NT2/D1 (cell line): ENCODE measurements at regions not wholly inside any gene's neighbourhood (a gene's known extent, or its start where the extent isn't known, plus 50 kb on each side); places are given as distances from the start of the nearest gene placed in this dataset.

ENCODE experiments used
- YY1 ChIP-seq: IDR thresholded peaks from 2 replicates; pipeline ENCODE4 v1.6.1; 2011; ENCODE audit not compliant: insufficient read length, insufficient read depth
- ZNF274 ChIP-seq: IDR thresholded peaks from 2 replicates; pipeline ENCODE4 v1.6.1; 2011; ENCODE audit warnings: mild to moderate bottlenecking, low read depth, low read length

GRCh38 chr4:45502471-45502870 lies 621.4 kb downstream of the GABRG1 start:
- TF ChIP-seq YY1 = no peak
- no peak for TF ChIP-seq ZNF274
